ENCODE measurements at regions not wholly inside any gene's neighbourhood (a gene's known extent, or its start where the extent isn't known, plus 50 kb on each side); places are given as distances from the start of the nearest gene placed in this dataset.

- Histone ChIP-seq H3K4me1 (no peaks in the 10 kb centered on the region), H3K4me3 (no peak overlapping the region), H3K27me3 (no peaks in the 10 kb centered on the region), H3K9me3 (no peaks in the 10 kb centered on the region), H3K36me3 (no peaks in the 10 kb centered on the region), H3K27ac (no peak overlapping the region)
- intact Hi-C loops (cut with DNase I; ENCODE audit: low total_unique reads), result no loop called here
- DNase-seq, result no peak
- TF ChIP-seq, protein P1, sequence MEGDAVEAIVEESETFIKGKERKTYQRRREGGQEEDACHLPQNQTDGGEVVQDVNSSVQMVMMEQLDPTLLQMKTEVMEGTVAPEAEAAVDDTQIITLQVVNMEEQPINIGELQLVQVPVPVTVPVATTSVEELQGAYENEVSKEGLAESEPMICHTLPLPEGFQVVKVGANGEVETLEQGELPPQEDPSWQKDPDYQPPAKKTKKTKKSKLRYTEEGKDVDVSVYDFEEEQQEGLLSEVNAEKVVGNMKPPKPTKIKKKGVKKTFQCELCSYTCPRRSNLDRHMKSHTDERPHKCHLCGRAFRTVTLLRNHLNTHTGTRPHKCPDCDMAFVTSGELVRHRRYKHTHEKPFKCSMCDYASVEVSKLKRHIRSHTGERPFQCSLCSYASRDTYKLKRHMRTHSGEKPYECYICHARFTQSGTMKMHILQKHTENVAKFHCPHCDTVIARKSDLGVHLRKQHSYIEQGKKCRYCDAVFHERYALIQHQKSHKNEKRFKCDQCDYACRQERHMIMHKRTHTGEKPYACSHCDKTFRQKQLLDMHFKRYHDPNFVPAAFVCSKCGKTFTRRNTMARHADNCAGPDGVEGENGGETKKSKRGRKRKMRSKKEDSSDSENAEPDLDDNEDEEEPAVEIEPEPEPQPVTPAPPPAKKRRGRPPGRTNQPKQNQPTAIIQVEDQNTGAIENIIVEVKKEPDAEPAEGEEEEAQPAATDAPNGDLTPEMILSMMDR (IDR thresholded peaks at IDR 0.05), result no peak
- no peak for TF ChIP-seq POLR2A (IDR thresholded peaks at IDR 0.05)
Observed at GRCh38 chrX:118179161-118179560, 62.6 kb upstream of the KLHL13 start.

DNA sequence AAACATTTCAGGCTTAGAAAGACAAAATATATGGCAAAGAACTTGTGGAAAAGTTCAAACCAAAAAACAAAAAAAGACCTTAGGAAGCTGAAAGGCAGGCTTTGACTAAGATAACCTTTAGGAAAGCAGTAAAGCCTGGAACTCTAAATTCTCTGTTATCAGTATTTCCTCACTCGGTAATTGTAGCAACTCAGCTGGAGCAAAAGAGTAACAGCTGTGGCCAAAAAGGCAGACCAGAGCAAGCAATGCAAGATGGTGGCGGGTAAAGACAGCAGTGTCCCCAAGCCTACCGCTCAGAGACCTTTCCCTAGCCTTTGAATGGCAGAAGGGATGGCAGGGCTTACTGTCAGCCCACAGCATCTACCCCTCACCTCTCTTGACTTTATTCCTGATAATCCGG, 63.1 kb upstream of the KLHL13 start:
- Histone ChIP-seq H3K9me3 (no peaks in the 10 kb centered on the region), H3K27me3 (no peaks in the 10 kb centered on the region), H3K4me3 (no peak overlapping the region), H3K27ac (no peak overlapping the region), H3K4me1 (no peaks in the 10 kb centered on the region), H3K36me3 (no peaks in the 10 kb centered on the region)
- no peak for DNase-seq
- TF ChIP-seq, protein P1 (IDR thresholded peaks at IDR 0.05), result no peak
- no peak for TF ChIP-seq POLR2A (IDR thresholded peaks at IDR 0.05)
- intact Hi-C loops (cut with DNase I; ENCODE audit: low total_unique reads), result no loop called here

GRCh38 chrX:118181030-118181429, 64.4 kb upstream of the KLHL13 start:
- H3K27ac ChIP-seq, result no peak overlapping the region
- H3K27me3 ChIP-seq, result no peaks in the 10 kb centered on the region
- intact Hi-C loops (cut with DNase I; ENCODE audit: low total_unique reads), result no loop called here

DNA sequence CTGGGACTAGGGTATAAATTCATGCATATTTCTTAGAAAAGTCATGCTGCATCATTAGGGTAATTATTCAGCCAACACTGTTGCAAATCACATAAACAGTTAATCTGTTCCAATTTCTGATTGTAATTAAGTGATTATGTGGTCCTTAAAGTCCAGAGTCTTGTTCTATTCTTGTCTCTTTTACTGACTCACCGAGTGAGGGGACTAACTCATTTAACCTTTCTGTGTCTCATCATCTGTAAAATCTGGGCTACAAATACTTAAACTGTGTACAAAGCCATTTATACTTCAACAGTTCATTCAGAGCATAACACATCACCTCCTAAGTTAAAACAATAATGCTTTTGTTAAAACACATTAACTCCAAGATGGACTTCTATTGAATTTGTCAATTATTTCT, 65.4 kb upstream of the KLHL13 start:
- Histone ChIP-seq H3K9me3 (no peaks in the 10 kb centered on the region), H3K4me1 (no peaks in the 10 kb centered on the region), H3K27me3 (no peaks in the 10 kb centered on the region), H3K36me3 (no peaks in the 10 kb centered on the region), H3K4me3 (no peak overlapping the region), H3K27ac (no peak overlapping the region)
- intact Hi-C loops (cut with DNase I; ENCODE audit: low total_unique reads), result no loop called here
- TF ChIP-seq POLR2A (IDR thresholded peaks at IDR 0.05), result no peak
- TF ChIP-seq, protein P1 (IDR thresholded peaks at IDR 0.05), result no peak
- no peak for DNase-seq

More at GRCh38 chrX:118181030-118181429, 64.4 kb upstream of the KLHL13 start:
- Histone ChIP-seq H3K4me1 (no peaks in the 10 kb centered on the region), H3K9me3 (no peaks in the 10 kb centered on the region), H3K36me3 (no peaks in the 10 kb centered on the region), H3K4me3 (no peak overlapping the region)
- TF ChIP-seq POLR2A (IDR thresholded peaks at IDR 0.05), result no peak
- TF ChIP-seq, protein P1 (IDR thresholded peaks at IDR 0.05), result no peak
- no peak for DNase-seq

- no peaks in the 10 kb centered on the region for H3K36me3 ChIP-seq
- H3K4me1 ChIP-seq, result no peaks in the 10 kb centered on the region
- DNase-seq, result no peak
- intact Hi-C loops (cut with DNase I; ENCODE audit: low total_unique reads), result no loop called here
- TF ChIP-seq POLR2A (IDR thresholded peaks at IDR 0.05), result no peak
- TF ChIP-seq, protein P1 (IDR thresholded peaks at IDR 0.05), result no peak
- H3K27ac ChIP-seq, result no peak overlapping the region
- H3K4me3 ChIP-seq, result no peak overlapping the region
- H3K27me3 ChIP-seq, result no peaks in the 10 kb centered on the region
- H3K9me3 ChIP-seq, result no peaks in the 10 kb centered on the region
Observed at GRCh38 chrX:118182681-118183080, 66.1 kb upstream of the KLHL13 start.

All from uterus (tissue), 3 donors.